HG02938 (cell line): ENCODE measurements at regions not wholly inside any gene's neighbourhood (a gene's known extent, or its start where the extent isn't known, plus 50 kb on each side); places are given as distances from the start of the nearest gene placed in this dataset.

ENCODE experiments used
- ATAC-seq: cut with Tn5 transposase; IDR thresholded peaks from one replicate; pipeline ENCODE4 v1.9.1; 2021; ENCODE audit warnings: mild to moderate bottlenecking, moderate library complexity; ENCODE audit not compliant: unreplicated experiment

GRCh38 chr1:23639460-23640095 is 52.0 kb upstream of the RPL11 start:
- ATAC-seq: no peak

GRCh38 chr1:23638786-23639241 is 52.8 kb upstream of the RPL11 start:
- ATAC-seq: no peak

- ATAC-seq: no peak
Measured at GRCh38 chr1:23638188-23638619, 53.4 kb upstream of the RPL11 start.

- no peak for ATAC-seq
Measured at GRCh38 chr1:23636009-23636408, 55.6 kb upstream of the RPL11 start.

- no peak for ATAC-seq
Measured at GRCh38 chr1:23634840-23635651, 56.6 kb upstream of the RPL11 start.

- ATAC-seq: no peak
Measured at GRCh38 chr1:23634518-23634839, 57.1 kb upstream of the RPL11 start.

GRCh38 chr1:23632479-23633160 is 59.0 kb upstream of the RPL11 start:
- no peak for ATAC-seq

GRCh38 chr1:23629708-23630290 is 61.8 kb upstream of the RPL11 start:
- no peak for ATAC-seq

- ATAC-seq: no peak
Measured at GRCh38 chr1:23628951-23629387, 62.6 kb upstream of the RPL11 start.

GRCh38 chr1:23627069-23627735 is 64.4 kb upstream of the RPL11 start:
- ATAC-seq: no peak

GRCh38 chr1:23625929-23626535 is 65.6 kb upstream of the RPL11 start:
- no peak for ATAC-seq

GRCh38 chr1:23625459-23625858 is 66.1 kb upstream of the RPL11 start:
- no peak for ATAC-seq

GRCh38 chr1:23624440-23624839 is 65.1 kb upstream of the ID3 start:
- ATAC-seq: no peak

GRCh38 chr1:23622284-23622683 is 63.0 kb upstream of the ID3 start:
- no peak for ATAC-seq

GRCh38 chr1:23620605-23621004 is 61.3 kb upstream of the ID3 start:
- ATAC-seq: no peak

- peak; percentile 55 for ATAC-seq
Measured at GRCh38 chr1:23619299-23620188, 60.2 kb upstream of the ID3 start.

GRCh38 chr1:23618586-23619083 is 59.3 kb upstream of the ID3 start:
- no peak for ATAC-seq

GRCh38 chr1:23617084-23617521 is 57.8 kb upstream of the ID3 start:
- ATAC-seq: no peak

GRCh38 chr1:23616292-23616824 is 57.1 kb upstream of the ID3 start:
- no peak for ATAC-seq
